ENCODE measurements at regions not wholly inside any gene's neighbourhood (a gene's known extent, or its start where the extent isn't known, plus 50 kb on each side); places are given as distances from the start of the nearest gene placed in this dataset.

GRCh38 chr11:34564406-34564805 lies 50.8 kb upstream of the ELF5 start:
- ATAC-seq: no peak
- DNase-seq (ENCODE audit: low spot score): no peak

GRCh38 chr11:34564807-34565241 lies 51.2 kb upstream of the ELF5 start:
- DNase-seq (ENCODE audit: low spot score) (peak; percentile 47), ATAC-seq (peak; percentile 93)

DNA sequence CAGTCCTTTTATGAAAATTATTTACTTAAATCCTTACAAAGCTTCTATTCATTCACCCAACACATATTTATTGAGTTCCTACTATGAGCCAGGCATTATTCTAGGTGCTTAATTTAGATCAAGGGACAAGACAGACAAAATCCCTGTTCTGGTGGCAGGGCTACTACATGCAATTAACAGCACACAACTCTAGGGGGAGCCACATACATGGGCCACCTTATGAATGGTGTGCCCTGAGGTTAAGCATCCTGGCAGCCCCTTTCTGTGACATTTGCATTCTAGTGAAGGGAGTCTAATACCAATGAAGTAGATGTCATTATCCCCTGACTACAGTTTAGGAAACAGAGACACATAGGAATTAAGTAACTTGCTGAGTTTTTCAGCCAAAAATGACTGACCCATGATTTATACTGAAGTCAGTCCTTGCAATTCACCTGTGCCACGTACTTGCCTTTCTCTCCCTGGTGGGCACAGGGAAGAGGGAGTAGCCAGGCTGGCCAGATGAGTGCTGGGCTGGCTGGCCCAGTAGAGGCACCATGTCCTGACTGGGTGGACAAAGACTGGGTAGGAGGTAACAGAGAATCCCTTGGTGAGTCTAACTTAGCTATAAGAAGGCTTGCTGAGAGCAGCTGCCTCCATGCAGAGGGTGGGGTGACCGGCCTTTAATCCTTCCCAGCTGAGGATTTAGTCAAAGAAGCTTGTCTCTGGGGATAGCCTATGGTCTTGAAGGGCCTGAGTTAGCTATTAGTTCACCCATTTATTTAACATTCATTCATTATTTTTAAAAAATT lies 52.0 kb upstream of the ELF5 start:
- ATAC-seq (peak; percentile 22), DNase-seq (ENCODE audit: low spot score) (no peak)

- DNase-seq (ENCODE audit: low spot score) (no peak), ATAC-seq (no peak)
These were observed 52.6 kb upstream of the ELF5 start for GRCh38 chr11:34566208-34566551.

DNA sequence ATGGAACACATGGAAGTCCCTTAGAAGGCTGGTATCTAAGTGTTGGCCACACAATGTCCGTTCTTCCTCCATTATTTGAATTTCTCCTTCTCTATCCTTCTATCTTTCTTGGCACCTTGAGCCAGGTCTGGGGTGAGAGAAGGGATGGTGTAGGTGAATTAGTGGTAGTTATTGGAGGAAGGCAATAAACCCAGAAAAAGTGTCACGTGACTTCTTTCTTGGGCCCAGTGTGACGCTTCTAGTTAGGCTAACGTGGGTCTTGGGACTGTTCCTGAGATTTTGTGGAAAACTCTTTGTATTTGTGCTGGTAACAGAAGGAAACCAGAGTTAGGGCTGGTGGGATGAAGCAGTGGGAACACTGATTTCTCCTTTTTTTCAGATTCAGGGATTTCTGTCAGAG lies 53.1 kb upstream of the ELF5 start:
- DNase-seq (ENCODE audit: low spot score) (no peak), ATAC-seq (no peak)

DNA sequence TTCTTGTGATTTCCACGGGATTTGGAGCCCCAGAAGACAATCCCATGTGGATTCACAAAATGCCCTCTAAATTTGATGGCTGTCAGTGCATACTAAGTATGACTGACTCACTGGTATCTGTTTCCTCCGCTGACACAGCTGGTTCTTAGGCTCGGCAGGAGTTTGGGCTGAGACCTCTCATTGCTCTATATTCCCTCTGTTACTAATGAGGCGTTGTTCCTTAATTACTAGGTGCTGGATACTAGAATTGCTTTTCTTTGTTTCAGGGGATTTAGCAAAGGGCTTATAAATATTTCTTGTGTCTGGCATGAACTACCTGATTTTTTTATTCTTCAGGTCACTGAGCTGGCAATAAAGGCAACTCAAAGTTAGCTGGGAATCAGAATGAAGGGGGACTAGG lies 53.2 kb upstream of the EHF start:
- no peak for ATAC-seq

GRCh38 chr11:34570584-34570983 lies 50.3 kb upstream of the EHF start:
- DNase-seq (ENCODE audit: low spot score) (no peak), ATAC-seq (no peak)

More for the DNA sequence above, 53.2 kb upstream of the EHF start:
- DNase-seq (ENCODE audit: low spot score): no peak

Measured in left lobe of liver (tissue), 2 donors.